A673 (cell line): ENCODE measurements at regions not wholly inside any gene's neighbourhood (a gene's known extent, or its start where the extent isn't known, plus 50 kb on each side); places are given as distances from the start of the nearest gene placed in this dataset.
A peak's percentile ranks its signal among the peaks of the same experiment; 100 is the strongest.

Experiments
- BruUV-seq: library from RNA; stranded (reverse); fragments of 400-500 nt; replicated peaks from 2 replicates; lab custom pipeline; 2021; lab: Mats Ljungman, UMichigan
- CTCF ChIA-PET: fragments of 300-600 bp; sonication (Branson Sonifier 250); formaldehyde crosslinking; loops from one replicate; lab custom pipeline; 2022; ENCODE audit warnings: antibody characterized with exemption; lab: Charles Lee
- POLR2A ChIA-PET: fragments of 300-600 bp; sonication (Branson Sonifier 250); formaldehyde crosslinking; loops from one replicate; lab custom pipeline; 2022; ENCODE audit warnings: antibody characterized with exemption; ENCODE audit not compliant: low non-redundant PET; lab: Charles Lee
- DNase-seq: peaks from one replicate; pipeline ENCODE4 v3.0.0-alpha.2; 2015; ENCODE audit warnings: low spot score
- H3K27ac ChIP-seq: fragments of 200-600 bp; sonication (generic); 2 replicates; pipeline ENCODE4 v1.5.1; 2016; ENCODE audit warnings: mixed run types, low read depth, mild to moderate bottlenecking, mixed read lengths, antibody characterized with exemption, low read length; ENCODE audit not compliant: poor library complexity, severe bottlenecking
- H3K27me3 ChIP-seq: fragments of 200-600 bp; sonication (generic); replicated peaks from 2 replicates; pipeline ENCODE4 v1.6.1; 2017; ENCODE audit warnings: mixed run types, low read depth, mild to moderate bottlenecking, mixed read lengths, antibody characterized with exemption, low read length; ENCODE audit not compliant: insufficient read depth, poor library complexity
- H3K36me3 ChIP-seq: fragments of 200-600 bp; sonication (generic); 2 replicates; pipeline ENCODE4 v1.6.1; 2016; ENCODE audit warnings: mixed run types, mild to moderate bottlenecking, mixed read lengths, antibody characterized with exemption, low read length; ENCODE audit not compliant: insufficient read depth, poor library complexity, severe bottlenecking
- H3K4me1 ChIP-seq: fragments of 200-600 bp; sonication (generic); 2 replicates; pipeline ENCODE4 v1.6.1; 2017; ENCODE audit warnings: mixed run types, mild to moderate bottlenecking, mixed read lengths, antibody characterized with exemption, low read length; ENCODE audit not compliant: insufficient read depth, poor library complexity, severe bottlenecking
- H3K4me3 ChIP-seq: fragments of 200-600 bp; sonication (generic); 2 replicates; pipeline ENCODE4 v1.5.1; 2016; ENCODE audit warnings: low read depth, mixed run types, mild to moderate bottlenecking, mixed read lengths, low read length; ENCODE audit not compliant: poor library complexity, severe bottlenecking
- H3K9me3 ChIP-seq: fragments of 200-600 bp; sonication (generic); 2 replicates; pipeline ENCODE4 v1.6.1; 2016; ENCODE audit warnings: mixed run types, low read depth, mild to moderate bottlenecking, mixed read lengths, antibody characterized with exemption, low read length; ENCODE audit not compliant: poor library complexity, severe bottlenecking
- CTCF ChIP-seq: fragments of 300-800, 200-600 bp; sonication (generic); conservative IDR thresholded peaks from 2 replicates; pipeline ENCODE4 v1.5.1; 2017; ENCODE audit warnings: low read depth, mild to moderate bottlenecking, antibody characterized with exemption, low read length, moderate library complexity, mixed read lengths
- EZH2 ChIP-seq: fragments of 200-600 bp; sonication (generic); IDR thresholded peaks from 2 replicates; pipeline ENCODE4 v1.6.1; 2017; ENCODE audit warnings: borderline replicate concordance, low read depth, mild to moderate bottlenecking, mixed read lengths, antibody characterized with exemption, low read length; ENCODE audit not compliant: poor library complexity, severe bottlenecking
- intact Hi-C: fragments of 100-400 bp; cut with micrococcal nuclease; formaldehyde crosslinking; loops from one replicate; pipeline ENCODE4 v1.10.0; 2022; ENCODE audit not compliant: unreplicated experiment

- no peak overlapping the region for H3K27ac ChIP-seq
- TF ChIP-seq EZH2 (no peak), CTCF (peak; percentile 68)
- BruUV-seq: no TSS peak
- H3K9me3 ChIP-seq: no peaks in the 10 kb centered on the region
- no peaks in the 10 kb centered on the region for H3K36me3 ChIP-seq
- peak; percentile 71 for DNase-seq
- intact Hi-C loops: no loop called here
- ChIA-PET CTCF (interaction anchor here (0.7 kb wide), 1 partner anchor 1410 kb away, joined by 4 read pairs; no protein-coding TSS in a partner anchor), POLR2A (no interaction called here)
- no peaks in the 10 kb centered on the region for H3K4me1 ChIP-seq
- H3K27me3 ChIP-seq: peaks cover 58% of the 10 kb centered on the region
- no peak overlapping the region for H3K4me3 ChIP-seq
Measured at GRCh38 chr12:107929436-107929835, 154.9 kb downstream of the ASCL4 start.

- intact Hi-C loops: no loop called here
- H3K27ac ChIP-seq: no peak overlapping the region
- H3K4me1 ChIP-seq: no peaks in the 10 kb centered on the region
- no peak for DNase-seq
- TF ChIP-seq EZH2 (no peak), CTCF (no peak)
- H3K9me3 ChIP-seq: no peaks in the 10 kb centered on the region
- no peaks in the 10 kb centered on the region for H3K36me3 ChIP-seq
- POLR2A ChIA-PET: no interaction called here
- CTCF ChIA-PET: no interaction called here
- BruUV-seq: no TSS peak
- peaks cover 44% of the 10 kb centered on the region for H3K27me3 ChIP-seq
- no peak overlapping the region for H3K4me3 ChIP-seq
Measured at GRCh38 chr12:107931761-107932160, 157.3 kb downstream of the ASCL4 start.

GRCh38 chr12:107938446-107938845 lies 163.9 kb downstream of the ASCL4 start:
- Histone ChIP-seq H3K27ac (no peak overlapping the region), H3K4me3 (no peak overlapping the region), H3K27me3 (peaks cover 70% of the 10 kb centered on the region), H3K36me3 (no peaks in the 10 kb centered on the region), H3K9me3 (no peaks in the 10 kb centered on the region), H3K4me1 (no peaks in the 10 kb centered on the region)
- no peak for DNase-seq
- TF ChIP-seq CTCF (no peak), EZH2 (no peak)
- no TSS peak for BruUV-seq
- ChIA-PET CTCF (no interaction called here), POLR2A (no interaction called here)
- intact Hi-C loops: no loop called here
